CD4-positive, CD25-positive, alpha-beta regulatory T cell (primary cell): ENCODE measurements at regions not wholly inside any gene's neighbourhood (a gene's known extent, or its start where the extent isn't known, plus 50 kb on each side); places are given as distances from the start of the nearest gene placed in this dataset.

Experiments
- ATAC-seq, 2 donors: fragments of 150-1000 bp; cut with Tn5 transposase; one replicate each; pipeline ENCODE4 v1.10.0; 2021; ENCODE audit warnings: low read depth in 2 of 2, moderate number of reproducible peaks in 2 of 2, moderate library complexity in 1 of 2
- DNase-seq, 3 donors: peaks; one replicate each; pipeline versions ENCODE4 v3.0.0 to v3.0.0-alpha.2; 2012 to 2022; ENCODE audit warnings: mixed read lengths in 1 of 3
- H3K27ac ChIP-seq: one replicate; pipeline ENCODE4 v1.7.0; 2013; ENCODE audit warnings: mild to moderate bottlenecking, low read length; ENCODE audit not compliant: insufficient read depth, poor library complexity, severe bottlenecking
- H3K27me3 ChIP-seq: one replicate; pipeline ENCODE4 v1.7.0; 2013; ENCODE audit warnings: low read length; ENCODE audit not compliant: control insufficient read depth, insufficient read depth
- H3K36me3 ChIP-seq: one replicate; pipeline ENCODE4 v1.7.0; 2013; ENCODE audit warnings: mild to moderate bottlenecking, low read length, moderate library complexity; ENCODE audit not compliant: control insufficient read depth, insufficient read depth
- H3K4me1 ChIP-seq: 2 replicates; pipeline ENCODE4 v1.7.0; 2013; ENCODE audit warnings: mild to moderate bottlenecking, low read length; ENCODE audit not compliant: insufficient read depth, control insufficient read depth, poor library complexity, severe bottlenecking
- H3K4me3 ChIP-seq: one replicate; pipeline ENCODE4 v1.7.0; 2013; ENCODE audit warnings: low read depth, mild to moderate bottlenecking, low read length, moderate library complexity
- H3K9me3 ChIP-seq, 2 experiments: 1 replicate in 1 of 2; 2 replicates in 1 of 2; pipeline ENCODE4 v1.7.0; 2013; ENCODE audit warnings: low read length in 2 of 2, mild to moderate bottlenecking in 1 of 2, moderate library complexity in 1 of 2; ENCODE audit not compliant: control insufficient read depth in 2 of 2
- H3K27ac Mint-ChIP-seq, 3 donors: one replicate each; pipeline ENCODE4 v1.8.0; 2020 to 2022; ENCODE audit warnings: mild to moderate bottlenecking in 3 of 3, mixed read lengths in 3 of 3, moderate library complexity in 2 of 3
- H3K27me3 Mint-ChIP-seq: one replicate; pipeline ENCODE4 v1.8.0; 2022; ENCODE audit warnings: mild to moderate bottlenecking, mixed read lengths
- H3K36me3 Mint-ChIP-seq: one replicate; pipeline ENCODE4 v1.8.0; 2020; ENCODE audit warnings: mixed read lengths
- H3K4me1 Mint-ChIP-seq, 4 donors: one replicate each; pipeline ENCODE4 v1.8.0; 2020 to 2022; ENCODE audit warnings: mixed read lengths in 4 of 4, mild to moderate bottlenecking in 1 of 4
- H3K4me3 Mint-ChIP-seq, 4 donors: one replicate each; pipeline ENCODE4 v1.8.0; 2020 to 2022; ENCODE audit warnings: mild to moderate bottlenecking in 4 of 4, mixed read lengths in 4 of 4, moderate library complexity in 3 of 4
- H3K9me3 Mint-ChIP-seq, 7 donors: one replicate each; pipeline ENCODE4 v1.8.0; 2020 to 2022; ENCODE audit warnings: mixed read lengths in 7 of 7, mild to moderate bottlenecking in 3 of 7, moderate library complexity in 2 of 7

DNA sequence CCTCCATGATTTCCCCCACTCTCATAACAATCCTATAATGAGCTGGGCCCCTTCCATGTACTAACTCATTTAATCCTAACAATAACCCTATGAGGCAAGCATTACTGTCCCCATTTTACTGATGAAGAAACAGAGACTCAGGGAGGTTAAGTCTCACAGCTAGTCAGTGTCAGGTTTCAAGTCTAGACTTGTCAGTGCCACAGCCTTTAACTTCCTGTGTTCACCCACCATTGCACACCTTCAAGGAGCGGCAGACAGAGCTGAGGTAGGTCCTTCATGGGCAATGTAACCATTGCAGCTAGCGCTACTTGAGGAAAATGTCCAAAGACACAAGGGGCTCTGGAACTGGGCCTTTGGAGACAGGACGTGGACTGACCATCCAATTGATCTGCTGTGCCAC is 105.8 kb upstream of the CTNNB1 start:
- ATAC-seq (no peak), DNase-seq (no peak)
- peaks cover 4% of the 10 kb centered on the region for H3K27me3 Mint-ChIP-seq
- H3K4me1 Mint-ChIP-seq: no peaks in the 10 kb centered on the region
- no peaks in the 10 kb centered on the region for H3K36me3 Mint-ChIP-seq
- no peak overlapping the region for H3K27ac Mint-ChIP-seq
- no peak overlapping the region for H3K4me3 Mint-ChIP-seq
- Histone ChIP-seq H3K4me3 (no peak overlapping the region), H3K36me3 (no peaks in the 10 kb centered on the region), H3K9me3 (no peaks in the 10 kb centered on the region), H3K27me3 (peaks cover 4% of the 10 kb centered on the region), H3K4me1 (no peaks in the 10 kb centered on the region), H3K27ac (no peak overlapping the region)
- peaks cover 0 to 2% (median 0%) of the 10 kb centered on the region in 7 donors for H3K9me3 Mint-ChIP-seq

DNA sequence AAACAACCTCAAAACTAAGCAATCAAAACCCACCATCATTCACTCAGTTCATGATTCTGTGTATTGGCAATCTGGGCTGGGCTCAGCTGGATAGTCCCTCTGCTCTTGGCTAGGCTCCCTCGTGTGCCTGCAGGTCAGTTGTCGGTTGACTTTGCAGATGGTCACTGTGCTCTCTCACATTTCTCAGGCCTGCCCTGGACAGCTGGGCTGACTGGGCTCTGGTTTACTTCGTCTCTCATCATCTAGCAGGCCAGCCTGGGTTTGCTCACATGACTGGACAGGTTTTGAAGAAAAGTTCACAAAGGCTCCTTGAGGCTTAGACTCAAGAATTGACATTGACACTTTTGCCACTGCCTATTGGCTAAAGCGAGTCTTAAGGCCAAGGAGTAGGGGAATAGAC is 105.0 kb upstream of the CTNNB1 start:
- Histone ChIP-seq H3K27ac (no peak overlapping the region), H3K4me3 (no peak overlapping the region), H3K36me3 (no peaks in the 10 kb centered on the region), H3K9me3 (no peaks in the 10 kb centered on the region), H3K27me3 (peaks cover 2% of the 10 kb centered on the region), H3K4me1 (no peaks in the 10 kb centered on the region)
- H3K27ac Mint-ChIP-seq: peak overlapping the region in 1 of 3 donors; percentile 9
- no peak for DNase-seq
- H3K4me3 Mint-ChIP-seq: no peak overlapping the region
- peaks cover 5% of the 10 kb centered on the region for H3K27me3 Mint-ChIP-seq
- no peak for ATAC-seq
- H3K36me3 Mint-ChIP-seq: no peaks in the 10 kb centered on the region
- no peaks in the 10 kb centered on the region for H3K4me1 Mint-ChIP-seq
- peaks cover 0 to 2% (median 0%) of the 10 kb centered on the region in 7 donors for H3K9me3 Mint-ChIP-seq

DNA sequence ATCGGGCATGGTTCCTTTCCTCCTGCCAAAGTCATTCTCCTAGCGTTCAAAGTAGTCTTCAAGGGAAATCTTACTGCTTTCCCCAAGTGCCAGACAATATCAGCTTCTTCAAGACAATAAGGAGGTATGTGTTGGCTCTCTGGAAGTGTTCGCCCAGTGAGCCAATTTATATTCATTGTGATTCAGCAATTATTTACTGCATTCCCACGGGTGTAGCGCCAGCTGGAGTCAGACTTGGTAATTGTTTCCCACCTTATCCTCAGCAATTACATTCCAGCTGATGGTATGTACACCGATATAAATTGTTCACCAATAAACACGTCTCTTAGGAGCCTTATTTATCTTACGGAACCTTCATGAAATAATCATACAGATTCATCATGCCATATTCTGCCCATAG is 103.6 kb upstream of the CTNNB1 start:
- H3K4me1 Mint-ChIP-seq: no peaks in the 10 kb centered on the region
- Histone ChIP-seq H3K4me3 (no peak overlapping the region), H3K27ac (no peak overlapping the region), H3K9me3 (no peaks in the 10 kb centered on the region), H3K36me3 (no peaks in the 10 kb centered on the region), H3K27me3 (no peaks in the 10 kb centered on the region), H3K4me1 (no peaks in the 10 kb centered on the region)
- DNase-seq: no peak
- ATAC-seq: no peak
- H3K9me3 Mint-ChIP-seq: peaks cover 0 to 2% (median 0%) of the 10 kb centered on the region in 7 donors
- no peak overlapping the region for H3K27ac Mint-ChIP-seq
- H3K36me3 Mint-ChIP-seq: no peaks in the 10 kb centered on the region
- no peak overlapping the region for H3K4me3 Mint-ChIP-seq
- peaks cover 5% of the 10 kb centered on the region for H3K27me3 Mint-ChIP-seq

DNA sequence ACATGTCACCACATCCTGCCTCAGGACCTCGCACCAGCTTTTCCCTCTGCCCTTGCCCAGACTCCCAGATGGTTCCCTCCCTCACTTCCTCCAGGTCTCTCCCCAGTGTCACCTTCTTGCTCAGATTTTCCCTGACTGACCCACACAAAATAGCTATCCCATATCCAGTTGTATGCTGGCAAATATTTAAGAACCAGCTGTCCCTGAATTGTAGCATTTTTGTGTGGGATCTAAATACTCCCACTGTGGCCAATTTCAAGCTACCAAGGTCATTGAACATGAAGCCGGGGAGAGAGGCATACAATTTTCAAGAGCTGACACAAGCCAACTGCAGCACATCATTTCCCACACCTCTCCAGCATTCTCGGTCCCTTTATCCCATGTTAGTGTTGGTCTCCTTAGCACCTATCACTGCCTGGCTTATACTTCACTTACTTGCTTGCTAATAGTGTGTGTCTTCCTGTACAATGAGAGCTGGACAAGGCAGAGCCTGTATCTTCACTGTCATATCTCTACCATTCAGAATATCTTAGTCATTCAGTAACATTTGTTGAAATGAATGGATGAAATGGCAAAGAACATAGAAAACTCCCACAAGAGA is 101.3 kb upstream of the CTNNB1 start:
- Mint-ChIP-seq H3K9me3 (peaks cover 0 to 2% (median 0%) of the 10 kb centered on the region in 7 donors), H3K4me3 (no peak overlapping the region), H3K27ac (no peak overlapping the region), H3K27me3 (peaks cover 5% of the 10 kb centered on the region), H3K4me1 (no peaks in the 10 kb centered on the region), H3K36me3 (no peaks in the 10 kb centered on the region)
- Histone ChIP-seq H3K4me3 (no peak overlapping the region), H3K27me3 (no peaks in the 10 kb centered on the region), H3K4me1 (no peaks in the 10 kb centered on the region), H3K9me3 (no peaks in the 10 kb centered on the region), H3K36me3 (no peaks in the 10 kb centered on the region), H3K27ac (no peak overlapping the region)
- DNase-seq: no peak
- no peak for ATAC-seq

DNA sequence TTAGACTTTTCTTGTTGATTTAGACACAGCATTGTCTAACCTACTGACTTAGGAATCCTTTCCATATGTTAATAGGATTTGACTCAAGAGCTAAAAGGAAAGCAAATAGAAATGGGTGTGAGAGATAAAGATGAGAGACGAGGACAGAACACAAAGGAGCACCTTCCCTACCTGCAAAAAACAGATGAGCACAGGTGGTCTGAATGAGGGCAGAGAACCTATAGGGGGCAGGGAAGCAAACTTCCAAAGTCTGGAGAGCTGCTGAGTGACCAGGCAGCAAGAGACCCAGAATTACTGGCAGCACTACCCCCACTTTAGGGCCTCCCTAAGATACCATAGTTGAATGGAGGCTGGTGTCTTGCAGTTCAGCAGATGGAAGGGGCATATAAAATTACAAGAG is 98.1 kb upstream of the CTNNB1 start:
- Histone ChIP-seq H3K9me3 (no peaks in the 10 kb centered on the region), H3K36me3 (no peaks in the 10 kb centered on the region), H3K4me1 (no peaks in the 10 kb centered on the region), H3K27ac (no peak overlapping the region), H3K27me3 (no peaks in the 10 kb centered on the region), H3K4me3 (no peak overlapping the region)
- Mint-ChIP-seq H3K27ac (no peak overlapping the region), H3K36me3 (no peaks in the 10 kb centered on the region), H3K27me3 (peaks cover 11% of the 10 kb centered on the region), H3K4me3 (no peak overlapping the region), H3K4me1 (no peaks in the 10 kb centered on the region), H3K9me3 (peaks cover 0 to 2% (median 0%) of the 10 kb centered on the region in 7 donors)
- ATAC-seq: no peak
- DNase-seq: no peak

DNA sequence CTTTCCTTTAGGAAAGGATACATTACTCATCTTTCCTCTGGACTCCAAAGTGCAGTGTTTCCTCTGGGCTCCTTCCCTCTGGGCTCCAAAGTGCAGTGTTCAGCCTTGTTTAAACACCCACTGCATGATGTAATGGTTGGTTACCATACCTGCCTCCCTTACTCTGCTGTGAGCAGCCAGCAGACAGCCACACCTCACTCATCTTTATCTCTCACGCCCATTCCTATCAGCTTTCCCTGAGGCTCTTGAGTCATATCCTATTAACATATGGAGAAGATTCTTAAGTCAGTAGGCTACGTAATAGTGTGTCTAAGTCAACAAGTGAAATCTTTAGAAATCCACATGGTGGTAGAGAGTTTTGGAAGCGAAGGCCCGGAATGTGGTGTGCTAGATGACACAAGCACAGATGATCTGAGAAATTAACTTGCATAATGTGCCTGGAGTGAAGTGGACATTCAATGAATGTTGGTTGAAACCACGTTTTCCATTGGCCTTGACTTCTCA is 97.2 kb upstream of the CTNNB1 start:
- ATAC-seq (no peak), DNase-seq (no peak)
- H3K27me3 ChIP-seq: no peaks in the 10 kb centered on the region
- Mint-ChIP-seq H3K27me3 (peaks cover 16% of the 10 kb centered on the region), H3K9me3 (peaks cover 0 to 2% (median 0%) of the 10 kb centered on the region in 7 donors), H3K27ac (no peak overlapping the region), H3K4me1 (no peaks in the 10 kb centered on the region), H3K36me3 (no peaks in the 10 kb centered on the region), H3K4me3 (no peak overlapping the region)
- H3K4me3 ChIP-seq: no peak overlapping the region
- H3K9me3 ChIP-seq: no peaks in the 10 kb centered on the region
- H3K36me3 ChIP-seq: no peaks in the 10 kb centered on the region
- no peaks in the 10 kb centered on the region for H3K4me1 ChIP-seq
- no peak overlapping the region for H3K27ac ChIP-seq

DNA sequence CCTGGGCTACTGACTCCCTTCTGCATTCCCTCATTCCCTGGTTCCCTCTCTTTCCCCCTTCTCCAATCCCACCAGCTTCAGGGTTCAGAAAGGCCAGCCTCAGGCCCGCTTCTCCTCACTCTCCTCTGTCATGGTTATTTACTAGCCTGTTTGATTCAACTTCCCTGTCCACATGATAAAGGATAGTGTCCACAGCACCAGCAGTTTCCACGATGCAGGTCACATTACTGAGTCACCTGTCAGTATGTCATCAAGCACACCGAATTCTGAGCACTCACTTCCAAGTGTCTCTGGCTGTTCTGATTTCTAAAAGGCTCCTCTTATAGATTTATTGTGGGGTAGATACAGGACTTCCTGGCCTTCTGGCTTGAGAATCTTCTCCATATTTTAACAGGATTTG is 96.6 kb upstream of the CTNNB1 start:
- no peak overlapping the region for H3K27ac ChIP-seq
- no peak overlapping the region for H3K4me3 ChIP-seq
- H3K27me3 Mint-ChIP-seq: peaks cover 22% of the 10 kb centered on the region
- no peaks in the 10 kb centered on the region for H3K4me1 ChIP-seq
- H3K4me1 Mint-ChIP-seq: no peaks in the 10 kb centered on the region
- no peak overlapping the region for H3K27ac Mint-ChIP-seq
- no peak overlapping the region for H3K4me3 Mint-ChIP-seq
- H3K36me3 Mint-ChIP-seq: no peaks in the 10 kb centered on the region
- DNase-seq (no peak), ATAC-seq (no peak)
- H3K9me3 Mint-ChIP-seq: peaks cover 0 to under 1% (median 0%) of the 10 kb centered on the region in 7 donors
- H3K27me3 ChIP-seq: no peaks in the 10 kb centered on the region
- H3K9me3 ChIP-seq: no peaks in the 10 kb centered on the region
- H3K36me3 ChIP-seq: no peaks in the 10 kb centered on the region

DNA sequence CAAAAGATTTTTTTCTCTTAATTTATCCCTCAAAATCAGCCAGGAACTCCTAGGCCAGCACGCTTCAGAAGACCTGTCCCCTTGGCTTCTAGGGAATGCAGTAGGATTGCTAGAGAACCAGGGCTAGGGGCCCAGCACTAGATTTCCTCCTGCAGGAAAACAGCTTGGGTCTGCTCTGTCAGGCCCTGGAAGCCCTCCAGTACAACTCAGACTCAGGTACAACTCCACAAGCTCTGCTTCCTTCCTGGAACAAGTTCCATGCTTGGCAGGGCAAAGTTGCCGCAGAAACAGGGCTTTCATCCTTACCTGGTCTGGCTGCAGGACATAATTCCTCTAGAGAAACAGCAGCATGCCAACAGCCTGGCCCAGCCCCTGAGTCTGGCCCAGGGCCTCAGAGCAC is 96.1 kb upstream of the CTNNB1 start:
- H3K36me3 Mint-ChIP-seq: no peaks in the 10 kb centered on the region

More for the DNA sequence above, 96.1 kb upstream of the CTNNB1 start:
- Histone ChIP-seq H3K27me3 (no peaks in the 10 kb centered on the region), H3K27ac (no peak overlapping the region), H3K4me3 (no peak overlapping the region), H3K9me3 (no peaks in the 10 kb centered on the region), H3K4me1 (no peaks in the 10 kb centered on the region), H3K36me3 (no peaks in the 10 kb centered on the region)
- Mint-ChIP-seq H3K4me1 (no peaks in the 10 kb centered on the region), H3K9me3 (no peaks in the 10 kb centered on the region), H3K4me3 (no peak overlapping the region), H3K27me3 (peaks cover 26% of the 10 kb centered on the region), H3K27ac (no peak overlapping the region)
- ATAC-seq (no peak), DNase-seq (no peak)
